C4-2B (cell line): ENCODE measurements at regions not wholly inside any gene's neighbourhood (a gene's known extent, or its start where the extent isn't known, plus 50 kb on each side); places are given as distances from the start of the nearest gene placed in this dataset.

Source experiments
- ZFX ChIP-seq: fragments of 450-650 bp; IDR thresholded peaks from 2 replicates; pipeline ENCODE4 v1.6.1; 2017
- TF ChIP-seq, protein P1 (sequence below): fragments of 450-650 bp; conservative IDR thresholded peaks from 2 replicates; pipeline ENCODE4 v1.5.1; 2017; ENCODE audit warnings: mild to moderate bottlenecking

- TF ChIP-seq, protein P1, sequence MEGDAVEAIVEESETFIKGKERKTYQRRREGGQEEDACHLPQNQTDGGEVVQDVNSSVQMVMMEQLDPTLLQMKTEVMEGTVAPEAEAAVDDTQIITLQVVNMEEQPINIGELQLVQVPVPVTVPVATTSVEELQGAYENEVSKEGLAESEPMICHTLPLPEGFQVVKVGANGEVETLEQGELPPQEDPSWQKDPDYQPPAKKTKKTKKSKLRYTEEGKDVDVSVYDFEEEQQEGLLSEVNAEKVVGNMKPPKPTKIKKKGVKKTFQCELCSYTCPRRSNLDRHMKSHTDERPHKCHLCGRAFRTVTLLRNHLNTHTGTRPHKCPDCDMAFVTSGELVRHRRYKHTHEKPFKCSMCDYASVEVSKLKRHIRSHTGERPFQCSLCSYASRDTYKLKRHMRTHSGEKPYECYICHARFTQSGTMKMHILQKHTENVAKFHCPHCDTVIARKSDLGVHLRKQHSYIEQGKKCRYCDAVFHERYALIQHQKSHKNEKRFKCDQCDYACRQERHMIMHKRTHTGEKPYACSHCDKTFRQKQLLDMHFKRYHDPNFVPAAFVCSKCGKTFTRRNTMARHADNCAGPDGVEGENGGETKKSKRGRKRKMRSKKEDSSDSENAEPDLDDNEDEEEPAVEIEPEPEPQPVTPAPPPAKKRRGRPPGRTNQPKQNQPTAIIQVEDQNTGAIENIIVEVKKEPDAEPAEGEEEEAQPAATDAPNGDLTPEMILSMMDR, result no peak
- no peak for TF ChIP-seq ZFX
Measured at GRCh38 chr3:159668461-159668860, 320.2 kb upstream of the IL12A start.
